ENCODE measurements at regions not wholly inside any gene's neighbourhood (a gene's known extent, or its start where the extent isn't known, plus 50 kb on each side); places are given as distances from the start of the nearest gene placed in this dataset.

- no TSS peak for BruUV-seq (replicated peaks)
- intact Hi-C loops (cut with micrococcal nuclease; ENCODE audit: unreplicated experiment), result no loop called here
- H4K20me1 ChIP-seq (ENCODE audit: insufficient read depth, low read length), result no peaks in the 10 kb centered on the region
- no peaks in the 10 kb centered on the region for H3K36me3 ChIP-seq (ENCODE audit: insufficient read depth, low read length)
- no peaks in the 10 kb centered on the region for H3K79me2 ChIP-seq (ENCODE audit: insufficient read depth, low read depth, low read length)
- DNase-seq (ENCODE audit: low spot score), result no peak
- no peak overlapping the region for H3K4me2 ChIP-seq (ENCODE audit: low read length)
- H2AFZ ChIP-seq (ENCODE audit: low read length), result no peak overlapping the region
- ChIA-PET CTCF (ENCODE audit: unreplicated experiment) (no interaction called here), POLR2A (no interaction called here)
- H3K4me1 ChIP-seq (ENCODE audit: insufficient read depth, low read length, poor library complexity, severe bottlenecking), result no peaks in the 10 kb centered on the region
- TF ChIP-seq EZH2phosphoT487 (IDR thresholded peaks at IDR 0.05; ENCODE audit: borderline replicate concordance, low read depth, low read length), result no peak
- TF ChIP-seq, protein P1, sequence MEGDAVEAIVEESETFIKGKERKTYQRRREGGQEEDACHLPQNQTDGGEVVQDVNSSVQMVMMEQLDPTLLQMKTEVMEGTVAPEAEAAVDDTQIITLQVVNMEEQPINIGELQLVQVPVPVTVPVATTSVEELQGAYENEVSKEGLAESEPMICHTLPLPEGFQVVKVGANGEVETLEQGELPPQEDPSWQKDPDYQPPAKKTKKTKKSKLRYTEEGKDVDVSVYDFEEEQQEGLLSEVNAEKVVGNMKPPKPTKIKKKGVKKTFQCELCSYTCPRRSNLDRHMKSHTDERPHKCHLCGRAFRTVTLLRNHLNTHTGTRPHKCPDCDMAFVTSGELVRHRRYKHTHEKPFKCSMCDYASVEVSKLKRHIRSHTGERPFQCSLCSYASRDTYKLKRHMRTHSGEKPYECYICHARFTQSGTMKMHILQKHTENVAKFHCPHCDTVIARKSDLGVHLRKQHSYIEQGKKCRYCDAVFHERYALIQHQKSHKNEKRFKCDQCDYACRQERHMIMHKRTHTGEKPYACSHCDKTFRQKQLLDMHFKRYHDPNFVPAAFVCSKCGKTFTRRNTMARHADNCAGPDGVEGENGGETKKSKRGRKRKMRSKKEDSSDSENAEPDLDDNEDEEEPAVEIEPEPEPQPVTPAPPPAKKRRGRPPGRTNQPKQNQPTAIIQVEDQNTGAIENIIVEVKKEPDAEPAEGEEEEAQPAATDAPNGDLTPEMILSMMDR (conservative IDR thresholded peaks at IDR 0.05; ENCODE audit: low read length), result no peak
- no peak overlapping the region for H3K27ac ChIP-seq (ENCODE audit: low read depth, low read length, poor library complexity, severe bottlenecking)
- no peak overlapping the region for H3K4me3 ChIP-seq (ENCODE audit: low read depth, low read length, poor library complexity, severe bottlenecking)
- H3K9me3 ChIP-seq (ENCODE audit: low read length), result no peaks in the 10 kb centered on the region
- H3K9me2 ChIP-seq (ENCODE audit: insufficient read depth, low read length), result no peaks in the 10 kb centered on the region
Observed at GRCh38 chr1:80961464-80962190, 839.1 kb upstream of the ADGRL2 start.

DNA sequence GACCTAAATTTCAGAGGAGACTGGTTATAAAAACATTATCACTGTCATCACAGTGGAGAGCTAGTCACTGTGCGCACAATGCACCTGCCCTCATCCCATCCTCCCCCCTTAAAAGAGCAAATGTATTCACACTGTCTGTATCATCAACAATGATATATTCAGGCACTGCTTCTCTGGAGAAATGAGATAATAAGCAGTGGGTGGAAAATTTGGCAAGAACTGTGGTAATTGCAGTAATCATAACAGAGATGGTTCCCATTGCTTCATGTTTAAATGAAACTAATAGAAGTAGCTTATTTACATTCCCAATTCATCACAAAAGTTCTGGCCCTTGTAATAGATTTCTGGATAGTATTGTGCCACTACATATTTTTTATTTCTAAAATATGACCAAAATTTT is 867.4 kb upstream of the ADGRL2 start:
- no peaks in the 10 kb centered on the region for H3K36me3 ChIP-seq (ENCODE audit: insufficient read depth, low read length)
- no peak overlapping the region for H3K4me3 ChIP-seq (ENCODE audit: low read depth, low read length, poor library complexity, severe bottlenecking)
- H4K20me1 ChIP-seq (ENCODE audit: insufficient read depth, low read length), result no peaks in the 10 kb centered on the region
- BruUV-seq (replicated peaks), result no TSS peak
- no peak overlapping the region for H2AFZ ChIP-seq (ENCODE audit: low read length)
- intact Hi-C loops (cut with micrococcal nuclease; ENCODE audit: unreplicated experiment), result no loop called here
- ChIA-PET POLR2A (no interaction called here), CTCF (ENCODE audit: unreplicated experiment) (no interaction called here)
- H3K79me2 ChIP-seq (ENCODE audit: insufficient read depth, low read depth, low read length), result no peaks in the 10 kb centered on the region
- H3K9me3 ChIP-seq (ENCODE audit: low read length), result no peaks in the 10 kb centered on the region
- DNase-seq (ENCODE audit: low spot score), result no peak
- H3K27ac ChIP-seq (ENCODE audit: low read depth, low read length, poor library complexity, severe bottlenecking), result no peak overlapping the region
- no peak overlapping the region for H3K4me2 ChIP-seq (ENCODE audit: low read length)
- H3K4me1 ChIP-seq (ENCODE audit: insufficient read depth, low read length, poor library complexity, severe bottlenecking), result no peaks in the 10 kb centered on the region
- no peak for TF ChIP-seq EZH2phosphoT487 (IDR thresholded peaks at IDR 0.05; ENCODE audit: borderline replicate concordance, low read depth, low read length)
- TF ChIP-seq, protein P1 (conservative IDR thresholded peaks at IDR 0.05; ENCODE audit: low read length), result no peak
- no peaks in the 10 kb centered on the region for H3K9me2 ChIP-seq (ENCODE audit: insufficient read depth, low read length)

GRCh38 chr1:80931178-80931577 is 869.6 kb upstream of the ADGRL2 start:
- Histone ChIP-seq H3K4me2 (ENCODE audit: low read length) (no peak overlapping the region), H4K20me1 (ENCODE audit: insufficient read depth, low read length) (no peaks in the 10 kb centered on the region), H3K36me3 (ENCODE audit: insufficient read depth, low read length) (no peaks in the 10 kb centered on the region), H3K4me1 (ENCODE audit: insufficient read depth, low read length, poor library complexity, severe bottlenecking) (no peaks in the 10 kb centered on the region), H3K79me2 (ENCODE audit: insufficient read depth, low read depth, low read length) (no peaks in the 10 kb centered on the region), H2AFZ (ENCODE audit: low read length) (no peak overlapping the region), H3K9me3 (ENCODE audit: low read length) (no peaks in the 10 kb centered on the region), H3K4me3 (ENCODE audit: low read depth, low read length, poor library complexity, severe bottlenecking) (no peak overlapping the region), H3K9me2 (ENCODE audit: insufficient read depth, low read length) (no peaks in the 10 kb centered on the region), H3K27ac (ENCODE audit: low read depth, low read length, poor library complexity, severe bottlenecking) (no peak overlapping the region)
- ChIA-PET POLR2A (interaction anchor here (0.6 kb wide), 1 partner anchor 15 kb away, joined by 3 read pairs; no protein-coding TSS in a partner anchor), CTCF (ENCODE audit: unreplicated experiment) (no interaction called here)
- intact Hi-C loops (cut with micrococcal nuclease; ENCODE audit: unreplicated experiment), result no loop called here
- DNase-seq (ENCODE audit: low spot score), result no peak
- TF ChIP-seq EZH2phosphoT487 (IDR thresholded peaks at IDR 0.05; ENCODE audit: borderline replicate concordance, low read depth, low read length), result no peak
- TF ChIP-seq, protein P1 (conservative IDR thresholded peaks at IDR 0.05; ENCODE audit: low read length), result no peak
- BruUV-seq (replicated peaks), result no TSS peak
